ENCODE measurements at regions not wholly inside any gene's neighbourhood (a gene's known extent, or its start where the extent isn't known, plus 50 kb on each side); places are given as distances from the start of the nearest gene placed in this dataset.
A peak's percentile ranks its signal among the peaks of the same experiment; 100 is the strongest.

- H3K36me3 Mint-ChIP-seq (ENCODE audit: insufficient read depth) = no peaks in the 10 kb centered on the region
- H3K9me3 Mint-ChIP-seq (ENCODE audit: low read depth) = no peaks in the 10 kb centered on the region
- H3K27me3 Mint-ChIP-seq = peaks cover 12% of the 10 kb centered on the region
Measured at GRCh38 chr4:188296331-188296730, 157.1 kb downstream of the TRIML1 start.

GRCh38 chr4:188297873-188298272, 158.6 kb downstream of the TRIML1 start:
- H3K27ac Mint-ChIP-seq = no peak overlapping the region
- no peak overlapping the region for H3K4me3 Mint-ChIP-seq (ENCODE audit: low read depth)
- H3K27me3 Mint-ChIP-seq = peaks cover 12% of the 10 kb centered on the region
- no peak for TF ChIP-seq CTCF (IDR thresholded peaks at IDR 0.05; ENCODE audit: unreplicated experiment)
- H3K4me1 Mint-ChIP-seq (ENCODE audit: low read depth) = peaks cover 12% of the 10 kb centered on the region
- H3K9me3 Mint-ChIP-seq (ENCODE audit: low read depth) = no peaks in the 10 kb centered on the region
- no peak for DNase-seq (ENCODE audit: low spot score, unreplicated experiment)
- H3K36me3 Mint-ChIP-seq (ENCODE audit: insufficient read depth) = no peaks in the 10 kb centered on the region

More at GRCh38 chr4:188296331-188296730, 157.1 kb downstream of the TRIML1 start:
- H3K27ac Mint-ChIP-seq = no peak overlapping the region
- H3K4me1 Mint-ChIP-seq (ENCODE audit: low read depth) = peaks cover 15% of the 10 kb centered on the region
- DNase-seq (ENCODE audit: low spot score, unreplicated experiment) = no peak
- H3K4me3 Mint-ChIP-seq (ENCODE audit: low read depth) = no peak overlapping the region
- no peak for TF ChIP-seq CTCF (IDR thresholded peaks at IDR 0.05; ENCODE audit: unreplicated experiment)

- Mint-ChIP-seq H3K9me3 (ENCODE audit: low read depth) (no peaks in the 10 kb centered on the region), H3K27ac (no peak overlapping the region), H3K27me3 (peaks cover 12% of the 10 kb centered on the region), H3K36me3 (ENCODE audit: insufficient read depth) (no peaks in the 10 kb centered on the region), H3K4me1 (ENCODE audit: low read depth) (peaks cover 12% of the 10 kb centered on the region), H3K4me3 (ENCODE audit: low read depth) (no peak overlapping the region)
- no peak for TF ChIP-seq CTCF (IDR thresholded peaks at IDR 0.05; ENCODE audit: unreplicated experiment)
- no peak for DNase-seq (ENCODE audit: low spot score, unreplicated experiment)
Measured at GRCh38 chr4:188299161-188299560, 159.9 kb downstream of the TRIML1 start.

GRCh38 chr4:188300385-188300784, 161.1 kb downstream of the TRIML1 start:
- Mint-ChIP-seq H3K27ac (peak overlapping the region; percentile 59), H3K36me3 (ENCODE audit: insufficient read depth) (no peaks in the 10 kb centered on the region), H3K27me3 (peaks cover 12% of the 10 kb centered on the region), H3K4me3 (ENCODE audit: low read depth) (no peak overlapping the region), H3K9me3 (ENCODE audit: low read depth) (no peaks in the 10 kb centered on the region), H3K4me1 (ENCODE audit: low read depth) (peaks cover 12% of the 10 kb centered on the region)
- TF ChIP-seq CTCF (IDR thresholded peaks at IDR 0.05; ENCODE audit: unreplicated experiment) = no peak
- no peak for DNase-seq (ENCODE audit: low spot score, unreplicated experiment)

GRCh38 chr4:188305690-188306089, 166.4 kb downstream of the TRIML1 start:
- Mint-ChIP-seq H3K4me3 (ENCODE audit: low read depth) (no peak overlapping the region), H3K9me3 (ENCODE audit: low read depth) (peaks cover 3% of the 10 kb centered on the region), H3K4me1 (ENCODE audit: low read depth) (no peaks in the 10 kb centered on the region), H3K27me3 (no peaks in the 10 kb centered on the region), H3K27ac (no peak overlapping the region), H3K36me3 (ENCODE audit: insufficient read depth) (no peaks in the 10 kb centered on the region)
- no peak for TF ChIP-seq CTCF (IDR thresholded peaks at IDR 0.05; ENCODE audit: unreplicated experiment)
- no peak for DNase-seq (ENCODE audit: low spot score, unreplicated experiment)
